ENCODE measurements at regions not wholly inside any gene's neighbourhood (a gene's known extent, or its start where the extent isn't known, plus 50 kb on each side); places are given as distances from the start of the nearest gene placed in this dataset.

DNA sequence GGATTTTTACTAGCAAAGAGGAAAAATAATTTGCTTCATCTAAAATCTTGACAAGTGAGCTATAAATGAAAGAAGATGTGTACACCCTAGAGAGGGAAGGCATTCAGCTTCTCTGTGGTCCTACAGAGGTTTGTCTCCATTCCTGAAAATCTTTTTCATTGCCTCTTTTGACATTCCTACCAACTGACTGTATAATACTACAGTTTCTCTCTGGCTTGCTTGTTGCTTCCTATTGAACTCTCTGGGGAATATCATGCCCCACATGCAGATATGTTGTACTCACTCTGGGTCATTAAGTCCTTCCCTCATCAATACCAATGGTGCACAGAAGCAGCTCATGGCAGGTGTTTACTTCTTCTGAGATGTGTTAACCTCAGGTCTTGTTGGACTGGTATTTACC, 371.2 kb upstream of the PLXNA2 start:
- DNase-seq (no peak), ATAC-seq (no peak)
- peaks cover 0 to 24% (median 0%) of the 10 kb centered on the region in 3 donors for H3K36me3 Mint-ChIP-seq
- H3K27me3 Mint-ChIP-seq: peaks cover 0 to 23% (median 5%) of the 10 kb centered on the region in 5 donors
- H3K9me3 Mint-ChIP-seq: peaks cover 7 to 28% (median 20%) of the 10 kb centered on the region in 9 donors
- POLR2A ChIA-PET: no interaction called here
- H3K4me1 Mint-ChIP-seq: no peaks in the 10 kb centered on the region
- no peak overlapping the region for H3K4me3 Mint-ChIP-seq
- H3K27ac Mint-ChIP-seq: no peak overlapping the region

DNA sequence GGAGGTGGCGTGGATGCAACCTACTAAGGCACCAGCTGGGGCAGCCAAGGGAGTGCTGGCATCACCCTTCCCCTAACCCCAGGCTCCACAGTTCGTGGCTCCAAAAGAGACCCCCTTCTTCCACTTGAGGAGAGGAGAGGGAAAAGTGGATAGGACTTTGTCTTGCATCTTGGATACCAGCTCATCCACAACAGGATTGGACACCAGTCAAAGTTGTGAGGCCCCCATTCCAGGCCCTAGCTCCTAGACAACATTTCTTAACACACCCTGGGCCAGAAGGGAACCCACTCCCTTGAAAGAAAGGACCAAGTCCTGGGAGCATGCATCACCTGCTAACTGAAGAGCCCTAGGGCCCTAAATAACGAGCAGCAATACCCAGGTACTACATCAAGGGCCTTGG, 372.6 kb upstream of the PLXNA2 start:
- ATAC-seq (no peak), DNase-seq (no peak)
- H3K4me3 Mint-ChIP-seq: no peak overlapping the region
- peaks cover 0 to 23% (median 5%) of the 10 kb centered on the region in 5 donors for H3K27me3 Mint-ChIP-seq
- no peak overlapping the region for H3K27ac Mint-ChIP-seq
- no peaks in the 10 kb centered on the region for H3K4me1 Mint-ChIP-seq
- H3K9me3 Mint-ChIP-seq: peaks cover 9 to 42% (median 26%) of the 10 kb centered on the region in 9 donors
- peaks cover 0 to 31% (median 0%) of the 10 kb centered on the region in 3 donors for H3K36me3 Mint-ChIP-seq
- POLR2A ChIA-PET: no interaction called here

GRCh38 chr1:208628022-208628914, 384.1 kb upstream of the PLXNA2 start:
- H3K4me3 Mint-ChIP-seq: no peak overlapping the region

DNA sequence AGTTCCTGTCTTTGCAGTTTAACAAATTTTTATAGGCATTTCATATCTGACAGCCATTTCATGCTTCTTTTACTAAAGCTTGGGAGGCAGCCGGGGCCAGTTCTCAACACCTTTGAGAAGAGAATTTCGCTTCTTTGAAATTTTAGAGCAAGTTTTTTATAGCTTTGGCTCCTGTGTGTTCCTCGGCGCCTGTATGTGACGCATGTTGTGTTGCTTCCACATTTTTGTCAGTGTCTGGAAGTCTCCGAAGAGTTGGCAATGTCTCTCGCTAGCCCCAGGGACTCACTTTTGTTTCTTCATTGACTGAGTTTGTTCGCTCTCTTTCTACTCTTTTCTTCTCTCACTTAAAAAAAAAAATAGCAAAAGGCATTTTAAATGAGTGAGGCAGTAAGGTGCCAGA, 386.9 kb upstream of the PLXNA2 start:
- Mint-ChIP-seq H3K27ac (no peak overlapping the region), H3K4me1 (no peaks in the 10 kb centered on the region), H3K4me3 (no peak overlapping the region), H3K36me3 (no peaks in the 10 kb centered on the region), H3K9me3 (peaks cover 0 to 3% (median 0%) of the 10 kb centered on the region in 9 donors), H3K27me3 (peaks cover 0 to 4% (median 1%) of the 10 kb centered on the region in 5 donors)
- DNase-seq (no peak), ATAC-seq (no peak)
- POLR2A ChIA-PET: no interaction called here

More at GRCh38 chr1:208628022-208628914, 384.1 kb upstream of the PLXNA2 start:
- Mint-ChIP-seq H3K36me3 (no peaks in the 10 kb centered on the region), H3K4me1 (no peaks in the 10 kb centered on the region), H3K27ac (no peak overlapping the region), H3K9me3 (peaks cover 0 to 9% (median 0%) of the 10 kb centered on the region in 9 donors), H3K27me3 (peaks cover 0 to 4% (median 1%) of the 10 kb centered on the region in 5 donors)
- no peak for DNase-seq
- ATAC-seq: no peak
- POLR2A ChIA-PET: no interaction called here

- no peak for DNase-seq
- no peak for ATAC-seq
- Mint-ChIP-seq H3K9me3 (peaks cover 0 to 3% (median 0%) of the 10 kb centered on the region in 9 donors), H3K4me3 (no peak overlapping the region), H3K27me3 (peaks cover 0 to 4% (median 1%) of the 10 kb centered on the region in 5 donors), H3K36me3 (no peaks in the 10 kb centered on the region), H3K4me1 (no peaks in the 10 kb centered on the region), H3K27ac (no peak overlapping the region)
- POLR2A ChIA-PET: no interaction called here
Measured at GRCh38 chr1:208631506-208631905, 387.3 kb upstream of the PLXNA2 start.

DNA sequence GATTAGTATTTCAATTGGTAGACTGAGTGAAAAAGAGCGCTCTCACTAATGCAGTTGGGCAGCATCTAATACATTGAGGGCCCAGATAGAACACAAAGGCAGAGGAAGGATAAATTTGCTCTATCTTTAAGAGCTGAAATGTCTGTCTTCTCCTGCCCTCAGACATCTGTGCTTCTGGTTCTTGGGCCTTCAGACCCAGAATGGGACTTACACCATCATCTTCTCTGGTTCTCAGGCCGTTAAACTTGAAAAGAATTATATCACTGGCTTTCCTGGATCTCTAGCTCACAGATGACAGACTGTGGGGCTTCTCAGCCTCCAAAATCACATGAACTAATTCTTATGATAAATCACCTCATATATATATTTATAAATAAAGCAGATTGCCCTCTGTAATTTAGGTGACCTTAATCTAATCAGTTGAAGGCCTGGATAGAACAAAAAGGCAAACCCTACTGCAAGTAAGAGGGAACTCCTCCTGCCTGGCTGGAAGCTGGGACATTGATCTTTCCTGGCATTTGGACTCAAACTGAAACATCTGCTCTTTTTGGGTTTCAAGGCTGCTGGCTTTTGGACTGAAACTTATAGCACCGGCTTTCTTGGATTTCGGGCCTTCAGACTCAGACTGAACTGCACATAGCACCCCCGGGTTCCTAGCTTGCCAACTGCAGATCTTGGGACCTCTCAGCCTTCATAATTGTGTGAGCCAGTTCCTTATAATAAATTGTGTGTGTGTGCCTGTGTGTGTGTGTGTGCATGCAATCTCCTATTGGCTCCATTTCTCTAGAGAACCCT, 390.4 kb upstream of the PLXNA2 start:
- POLR2A ChIA-PET: no interaction called here
- Mint-ChIP-seq H3K27me3 (peaks cover 2 to 18% (median 10%) of the 10 kb centered on the region in 5 donors), H3K27ac (no peak overlapping the region), H3K4me1 (no peaks in the 10 kb centered on the region), H3K36me3 (no peaks in the 10 kb centered on the region), H3K9me3 (peaks cover 0 to 3% (median 0%) of the 10 kb centered on the region in 9 donors), H3K4me3 (no peak overlapping the region)
- ATAC-seq (no peak), DNase-seq (no peak)

DNA sequence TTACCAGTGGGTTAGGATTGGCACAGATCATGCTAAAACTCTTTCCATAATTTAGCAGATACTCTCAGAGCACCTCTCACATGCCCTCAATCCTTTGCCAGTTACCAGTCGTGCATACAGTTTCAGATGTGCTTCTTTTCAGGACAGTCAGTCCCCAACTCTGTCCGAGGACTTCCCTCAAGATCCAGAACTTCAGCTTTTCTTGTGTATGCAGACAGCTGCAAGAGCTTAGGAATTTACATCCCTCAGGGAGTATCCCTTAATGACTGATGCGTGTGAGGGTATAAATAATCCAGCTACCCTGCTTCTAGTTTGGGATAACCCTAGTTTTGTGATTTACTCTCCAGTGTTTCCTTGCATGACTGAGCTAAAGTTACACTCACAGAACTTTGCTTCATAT, 393.0 kb upstream of the PLXNA2 start:
- H3K36me3 Mint-ChIP-seq: no peaks in the 10 kb centered on the region
- H3K27ac Mint-ChIP-seq: no peak overlapping the region
- peaks cover 6 to 32% (median 10%) of the 10 kb centered on the region in 5 donors for H3K27me3 Mint-ChIP-seq
- ATAC-seq: no peak
- DNase-seq: no peak
- H3K4me1 Mint-ChIP-seq: no peaks in the 10 kb centered on the region
- no peak overlapping the region for H3K4me3 Mint-ChIP-seq
- POLR2A ChIA-PET: no interaction called here
- peaks cover 0 to 3% (median 0%) of the 10 kb centered on the region in 9 donors for H3K9me3 Mint-ChIP-seq

DNA sequence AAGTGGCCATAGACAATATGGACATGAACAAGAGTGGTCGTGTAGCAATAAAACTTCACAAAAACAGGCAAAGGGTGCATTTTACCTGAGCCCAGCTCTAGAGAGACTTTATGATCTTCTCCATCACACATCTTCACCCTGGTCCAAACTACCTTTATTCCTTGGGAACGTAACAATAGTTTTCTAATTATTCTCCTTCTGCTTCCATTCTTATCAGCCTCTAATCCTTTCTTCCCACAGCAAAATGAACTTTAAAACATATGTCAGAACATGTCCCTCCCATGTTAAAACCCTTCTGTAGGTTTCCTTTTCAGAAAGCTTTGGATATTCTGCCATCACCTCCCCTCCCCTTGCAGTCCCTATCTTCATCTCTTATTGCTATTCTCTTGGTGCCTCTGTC, 395.2 kb upstream of the PLXNA2 start:
- POLR2A ChIA-PET: no interaction called here
- no peak overlapping the region for H3K4me3 Mint-ChIP-seq
- peaks cover 6 to 39% (median 10%) of the 10 kb centered on the region in 5 donors for H3K27me3 Mint-ChIP-seq
- no peak for ATAC-seq
- H3K9me3 Mint-ChIP-seq: no peaks in the 10 kb centered on the region
- DNase-seq: no peak
- no peak overlapping the region for H3K27ac Mint-ChIP-seq
- no peaks in the 10 kb centered on the region for H3K36me3 Mint-ChIP-seq
- no peaks in the 10 kb centered on the region for H3K4me1 Mint-ChIP-seq

DNA sequence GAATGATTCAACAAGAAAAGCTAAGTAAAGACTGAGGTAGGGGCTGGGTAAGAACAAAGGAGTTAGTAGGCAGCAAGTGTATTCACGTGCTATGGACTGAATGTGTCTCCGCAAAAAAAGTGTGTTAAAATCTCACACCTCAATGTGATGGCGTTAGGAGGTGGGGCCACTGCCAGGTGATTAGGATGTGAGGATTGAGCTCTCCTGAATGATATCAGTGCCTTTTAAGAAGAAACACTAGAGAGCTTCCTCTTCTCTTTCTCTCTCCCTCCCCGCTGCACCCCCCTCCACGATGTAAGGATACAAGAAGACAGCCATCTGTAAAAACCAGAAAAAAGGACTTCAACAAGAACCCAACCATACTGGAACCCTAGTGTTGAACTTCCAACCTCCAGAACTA, 396.1 kb upstream of the PLXNA2 start:
- ATAC-seq: no peak
- Mint-ChIP-seq H3K4me1 (no peaks in the 10 kb centered on the region), H3K4me3 (no peak overlapping the region), H3K27ac (no peak overlapping the region), H3K9me3 (no peaks in the 10 kb centered on the region), H3K36me3 (no peaks in the 10 kb centered on the region), H3K27me3 (peaks cover 6 to 45% (median 13%) of the 10 kb centered on the region in 5 donors)
- POLR2A ChIA-PET: no interaction called here
- DNase-seq: no peak

DNA sequence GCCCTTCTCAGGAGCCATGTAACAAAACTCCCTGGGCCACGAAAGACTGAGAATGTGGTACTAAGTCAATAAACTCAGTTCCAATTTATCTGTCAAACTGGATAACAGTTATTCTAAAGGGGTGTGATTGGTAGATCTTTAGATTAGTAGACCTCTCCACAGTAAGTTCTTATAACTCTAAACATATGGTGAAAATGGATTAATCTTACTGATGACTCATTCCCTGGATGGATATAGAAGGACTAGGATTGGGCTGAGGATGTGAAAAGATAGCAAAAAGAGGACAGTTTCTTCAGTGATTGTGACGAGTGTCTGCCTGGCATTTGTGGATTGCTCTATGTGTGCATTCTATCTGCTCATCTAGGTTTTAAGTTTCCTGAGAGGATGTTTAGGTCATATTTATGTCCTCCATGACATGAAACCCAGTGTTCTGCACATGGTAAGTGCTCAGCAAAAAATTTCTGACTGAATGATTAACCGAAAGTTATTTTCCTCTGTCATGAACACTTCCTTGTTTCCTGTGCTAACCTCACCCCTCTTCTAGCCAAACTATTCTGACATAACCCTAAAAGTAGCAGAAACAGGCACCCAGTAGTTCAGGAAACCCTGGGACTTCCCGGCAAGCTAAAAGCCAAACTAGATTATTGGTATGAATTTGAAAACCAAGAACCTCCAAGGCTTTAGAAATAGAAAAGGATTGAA, 397.5 kb upstream of the PLXNA2 start:
- no peaks in the 10 kb centered on the region for H3K9me3 Mint-ChIP-seq
- H3K27ac Mint-ChIP-seq: no peak overlapping the region
- peaks cover 6 to 51% (median 13%) of the 10 kb centered on the region in 5 donors for H3K27me3 Mint-ChIP-seq
- no peak overlapping the region for H3K4me3 Mint-ChIP-seq
- H3K4me1 Mint-ChIP-seq: no peaks in the 10 kb centered on the region
- DNase-seq (no peak), ATAC-seq (no peak)
- POLR2A ChIA-PET: no interaction called here
- H3K36me3 Mint-ChIP-seq: no peaks in the 10 kb centered on the region

DNA sequence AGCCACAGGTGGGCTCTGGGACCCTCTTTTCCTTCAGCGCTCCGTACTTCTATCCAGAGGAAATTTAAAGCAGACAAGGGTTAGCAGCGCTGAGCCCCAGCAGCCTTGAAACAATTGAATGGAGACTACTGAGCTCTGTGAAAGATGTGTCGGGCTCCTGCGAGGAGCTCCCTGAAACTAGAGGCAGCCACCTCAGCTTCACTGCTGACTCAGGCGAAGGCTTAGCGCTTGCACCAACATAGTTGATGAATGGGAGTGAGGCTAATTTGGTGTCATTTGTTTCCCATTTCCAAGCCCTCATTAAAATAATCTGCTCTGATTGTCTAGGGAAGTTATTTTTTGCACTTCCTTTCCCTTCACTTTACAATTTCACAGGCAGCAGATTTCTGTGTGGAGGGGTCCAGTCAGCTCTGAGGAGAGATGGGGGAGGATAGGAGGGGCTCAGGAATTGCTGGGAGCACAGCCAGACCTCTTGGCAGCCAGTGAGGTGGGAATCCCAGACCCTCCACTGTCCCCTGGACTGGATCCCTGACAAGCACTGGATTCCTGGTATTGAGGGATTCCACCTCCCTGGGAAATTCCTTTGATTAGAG, 398.9 kb upstream of the PLXNA2 start:
- Mint-ChIP-seq H3K36me3 (no peaks in the 10 kb centered on the region), H3K4me1 (no peaks in the 10 kb centered on the region), H3K27me3 (peaks cover 4 to 43% (median 7%) of the 10 kb centered on the region in 5 donors), H3K4me3 (no peak overlapping the region), H3K27ac (no peak overlapping the region), H3K9me3 (peaks cover 0 to 3% (median 0%) of the 10 kb centered on the region in 9 donors)
- DNase-seq (no peak), ATAC-seq (no peak)
- POLR2A ChIA-PET: no interaction called here

DNA sequence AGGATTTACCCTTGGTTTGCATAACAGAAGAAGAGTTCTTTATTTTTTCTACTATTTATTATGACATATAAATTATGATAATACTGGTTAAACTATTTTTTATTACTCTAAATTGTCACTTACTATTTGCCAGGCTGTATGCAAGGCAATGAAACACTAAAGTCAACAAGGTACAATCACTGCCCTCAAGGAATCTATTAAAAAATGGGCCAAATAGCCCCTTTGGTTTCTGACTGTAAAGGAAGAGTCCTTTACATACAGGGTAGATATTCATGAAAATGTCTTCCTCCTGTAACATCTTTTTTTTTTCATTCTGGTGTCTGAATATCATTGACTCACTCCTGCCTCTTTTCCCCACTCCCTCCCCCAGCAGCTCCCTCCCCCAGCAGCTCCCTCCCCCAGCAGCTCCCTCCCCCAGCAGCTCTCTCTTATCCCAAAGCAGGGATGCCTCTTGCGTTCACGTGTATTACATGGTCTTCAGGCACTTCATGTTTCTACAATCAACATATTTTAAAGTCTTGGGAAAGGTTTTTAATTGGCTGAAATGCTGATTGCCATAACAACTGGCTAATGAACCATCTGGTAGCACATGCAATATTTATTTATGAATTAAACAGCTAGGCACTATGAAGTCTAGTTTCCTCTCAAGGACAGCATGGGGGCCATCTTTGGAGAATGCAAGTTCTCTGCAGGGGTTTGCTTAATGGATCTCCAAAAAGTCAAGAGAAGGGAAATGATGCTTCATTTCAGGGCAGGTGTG, 400.4 kb upstream of the PLXNA2 start:
- H3K27ac Mint-ChIP-seq: no peak overlapping the region
- POLR2A ChIA-PET: no interaction called here
- no peak overlapping the region for H3K4me3 Mint-ChIP-seq
- H3K27me3 Mint-ChIP-seq: peaks cover 7 to 37% (median 15%) of the 10 kb centered on the region in 5 donors
- H3K9me3 Mint-ChIP-seq: peaks cover 0 to 3% (median 0%) of the 10 kb centered on the region in 9 donors
- DNase-seq (no peak), ATAC-seq (no peak)
- no peaks in the 10 kb centered on the region for H3K36me3 Mint-ChIP-seq
- H3K4me1 Mint-ChIP-seq: no peaks in the 10 kb centered on the region

All from naive thymus-derived CD8-positive, alpha-beta T cell (primary cell).